ENCODE measurements at regions not wholly inside any gene's neighbourhood (a gene's known extent, or its start where the extent isn't known, plus 50 kb on each side); places are given as distances from the start of the nearest gene placed in this dataset.

- TF ChIP-seq CTCF (IDR thresholded peaks at IDR 0.05 in 4 of 5, conservative IDR thresholded peaks at IDR 0.05 in 1 of 5) (no peak), POLR2A (IDR thresholded peaks at IDR 0.05) (no peak)
- no peaks in the 10 kb centered on the region for H3K27me3 ChIP-seq
- ATAC-seq: no peak
- H3K4me1 ChIP-seq: no peaks in the 10 kb centered on the region
- intact Hi-C loops (cut with DNase I; ENCODE audit: low total_unique reads): no loop called here
- in situ Hi-C loops (cut with MboI; ENCODE audit: low sequenced_read_pairs in 4 of 4): no loop called here
- no peak for DNase-seq
- H3K9me3 ChIP-seq: no peaks in the 10 kb centered on the region
- H3K27ac ChIP-seq: no peak overlapping the region
- H3K36me3 ChIP-seq: no peaks in the 10 kb centered on the region
- no peak overlapping the region for H3K4me3 ChIP-seq
Measured at GRCh38 chr1:30125021-30125820, 598.2 kb downstream of the MATN1 start.

GRCh38 chr1:30123896-30124295, 599.5 kb downstream of the MATN1 start:
- H3K4me3 ChIP-seq: no peak overlapping the region
- H3K27ac ChIP-seq: no peak overlapping the region
- no peaks in the 10 kb centered on the region for H3K27me3 ChIP-seq
- DNase-seq (no peak), ATAC-seq (no peak)
- H3K9me3 ChIP-seq: no peaks in the 10 kb centered on the region
- in situ Hi-C loops (cut with MboI; ENCODE audit: low sequenced_read_pairs in 4 of 4) (no loop called here), intact Hi-C loops (cut with DNase I; ENCODE audit: low total_unique reads) (no loop called here)
- no peaks in the 10 kb centered on the region for H3K4me1 ChIP-seq
- TF ChIP-seq CTCF (IDR thresholded peaks at IDR 0.05 in 4 of 5, conservative IDR thresholded peaks at IDR 0.05 in 1 of 5) (no peak), POLR2A (IDR thresholded peaks at IDR 0.05) (no peak)
- no peaks in the 10 kb centered on the region for H3K36me3 ChIP-seq

GRCh38 chr1:30123036-30123435, 600.3 kb downstream of the MATN1 start:
- intact Hi-C loops (cut with DNase I; ENCODE audit: low total_unique reads) (no loop called here), in situ Hi-C loops (cut with MboI; ENCODE audit: low sequenced_read_pairs in 4 of 4) (no loop called here)
- Histone ChIP-seq H3K27me3 (no peaks in the 10 kb centered on the region), H3K36me3 (no peaks in the 10 kb centered on the region), H3K4me1 (no peaks in the 10 kb centered on the region), H3K4me3 (no peak overlapping the region), H3K27ac (no peak overlapping the region), H3K9me3 (no peaks in the 10 kb centered on the region)
- ATAC-seq (no peak), DNase-seq (no peak)
- TF ChIP-seq CTCF (IDR thresholded peaks at IDR 0.05 in 4 of 5, conservative IDR thresholded peaks at IDR 0.05 in 1 of 5) (no peak), POLR2A (IDR thresholded peaks at IDR 0.05) (no peak)

GRCh38 chr1:30120245-30121000, 603.0 kb downstream of the MATN1 start:
- Histone ChIP-seq H3K4me1 (no peaks in the 10 kb centered on the region), H3K36me3 (no peaks in the 10 kb centered on the region), H3K4me3 (no peak overlapping the region), H3K27me3 (no peaks in the 10 kb centered on the region), H3K27ac (no peak overlapping the region), H3K9me3 (no peaks in the 10 kb centered on the region)
- no peak for TF ChIP-seq CTCF (IDR thresholded peaks at IDR 0.05 in 4 of 5, conservative IDR thresholded peaks at IDR 0.05 in 1 of 5)
- TF ChIP-seq POLR2A (IDR thresholded peaks at IDR 0.05): no peak
- in situ Hi-C loops (cut with MboI; ENCODE audit: low sequenced_read_pairs in 4 of 4): no loop called here
- intact Hi-C loops (cut with DNase I; ENCODE audit: low total_unique reads): no loop called here
- ATAC-seq (no peak), DNase-seq (no peak)

All from gastrocnemius medialis (tissue), 4 donors.